Stimulated activated CD8-positive, alpha-beta memory T cell treated with anti-CD3 and anti-CD28 coated beads, Interleukin-12 subunit alpha, Interleukin-12 subunit beta, amount 100 ng/mL, for 4 hours (primary cell): ENCODE measurements at regions not wholly inside any gene's neighbourhood (a gene's known extent, or its start where the extent isn't known, plus 50 kb on each side); places are given as distances from the start of the nearest gene placed in this dataset.
"Not testable (repeated sequence)": the region's sequence is repeated elsewhere in the genome, so short reads cannot be mapped to it uniquely, and the experiment has no call there.

Experiments
- DNase-seq: peaks from one replicate; pipeline ENCODE4 v3.0.0-alpha.2; 2020; ENCODE audit warnings: low read depth

DNA sequence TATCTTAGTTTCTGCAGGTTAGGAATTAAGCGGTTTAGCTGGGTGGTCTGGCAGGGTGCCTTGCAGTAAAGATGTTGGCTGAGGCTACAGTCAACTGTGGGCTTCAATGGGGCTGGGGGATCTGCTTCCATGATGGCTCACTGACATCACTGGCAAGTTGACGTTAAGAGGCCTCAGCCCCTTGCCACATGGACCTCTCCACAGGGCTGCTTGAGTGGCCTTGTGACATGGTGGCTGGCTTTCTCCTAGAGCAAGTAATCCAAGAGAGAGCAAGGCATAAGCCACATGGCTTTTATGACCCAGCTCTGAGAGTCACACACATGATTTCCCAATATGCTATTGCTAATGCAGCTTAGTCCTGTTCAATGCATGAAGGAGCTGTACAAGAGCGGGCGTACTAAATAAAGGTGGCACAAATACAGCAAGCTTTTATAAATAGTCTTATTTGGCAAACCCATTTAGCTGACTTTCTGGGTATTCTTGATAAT lies 109.1 kb downstream of the SEPTIN7 start:
- no peak for DNase-seq

DNA sequence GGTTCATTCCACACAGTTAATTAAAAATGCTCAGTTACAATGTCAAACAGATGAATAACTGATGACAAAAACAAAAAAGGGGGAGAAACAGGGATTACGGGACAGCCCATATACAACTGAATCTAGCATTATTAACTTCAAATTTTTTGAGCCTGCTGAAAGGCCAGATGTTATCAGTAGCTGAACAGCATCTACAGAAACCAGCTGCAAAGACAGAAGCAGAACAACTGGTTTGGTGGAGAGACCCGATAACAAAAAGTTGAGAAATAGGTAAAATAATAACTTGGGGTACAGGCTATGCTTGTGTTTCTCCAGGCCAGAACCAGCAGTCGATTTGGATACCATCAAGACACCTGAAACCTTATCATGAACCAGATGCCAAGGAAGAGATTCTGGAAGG lies 109.8 kb downstream of the SEPTIN7 start:
- DNase-seq = not testable (repeated sequence)

DNA sequence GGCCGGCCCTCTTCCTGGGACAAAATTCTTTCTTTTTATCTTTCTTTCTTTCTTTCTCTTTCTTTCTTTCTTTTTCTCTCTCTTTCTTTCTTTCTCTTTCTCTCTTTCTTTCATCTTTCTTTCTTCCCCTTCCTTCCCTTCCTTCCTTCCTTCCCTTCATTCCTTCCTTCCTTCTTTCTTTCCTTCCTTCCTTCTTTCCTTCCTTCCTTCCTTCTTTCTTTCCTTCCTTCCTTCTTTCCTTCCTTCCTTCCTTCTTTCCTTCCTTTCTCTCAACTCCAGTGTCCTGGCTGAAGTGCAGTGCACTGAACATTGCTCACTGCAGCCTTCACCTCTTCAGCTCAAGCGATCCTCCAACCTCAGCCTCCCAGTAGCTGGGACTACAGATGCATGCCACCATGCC lies 112.5 kb downstream of the SEPTIN7 start:
- DNase-seq = not testable (repeated sequence)

DNA sequence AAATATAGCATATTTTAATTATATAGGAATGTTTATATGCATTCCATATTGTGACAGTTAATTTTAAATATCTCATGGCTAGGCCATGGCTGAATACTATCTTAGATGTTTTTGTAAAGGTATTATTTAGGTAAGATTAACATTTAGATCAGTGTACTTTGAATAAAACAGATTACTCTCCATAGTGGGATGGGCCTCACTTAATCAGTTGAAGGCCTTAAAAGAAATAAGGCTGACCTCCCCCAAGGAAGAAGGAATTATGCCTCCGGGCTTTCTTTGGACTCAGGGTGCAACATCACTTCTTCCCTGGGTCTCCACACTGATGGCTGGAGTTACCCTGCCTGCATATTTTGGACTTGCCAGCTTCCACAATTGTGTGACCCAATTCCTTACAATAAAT lies 113.4 kb downstream of the SEPTIN7 start:
- not testable (repeated sequence) for DNase-seq

DNA sequence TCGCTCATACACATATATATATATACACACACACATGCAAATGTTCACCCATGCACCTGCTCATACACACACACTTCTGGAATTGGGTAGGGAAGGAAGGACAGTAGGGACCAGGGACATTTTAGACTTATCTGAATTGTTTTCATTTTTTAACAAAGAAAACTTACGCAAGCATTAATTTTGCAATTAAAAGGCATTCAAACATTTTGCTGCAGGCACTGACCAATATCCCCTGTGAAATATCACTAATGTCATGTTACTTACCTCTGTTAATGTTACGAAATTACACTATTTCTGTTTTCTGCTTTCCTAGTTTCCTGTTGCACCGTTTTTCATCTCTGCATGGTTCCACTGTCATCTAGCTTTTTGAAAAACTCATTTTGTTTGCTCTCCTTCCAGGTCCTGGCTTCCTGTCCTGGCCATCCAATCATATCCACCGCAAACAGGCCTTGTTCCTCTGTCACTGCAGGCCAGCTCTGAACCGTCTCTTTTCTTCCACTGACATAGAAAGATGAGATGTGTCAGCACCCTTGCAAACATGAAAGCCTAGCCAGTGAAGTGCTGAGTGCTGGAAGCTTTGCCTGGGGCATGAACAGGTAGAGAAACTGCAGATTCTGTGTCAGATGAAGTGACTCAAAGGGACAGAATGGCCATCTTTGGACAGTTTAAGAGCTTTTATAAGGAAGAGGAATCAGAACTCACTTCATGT lies 114.5 kb downstream of the SEPTIN7 start:
- not testable (repeated sequence) for DNase-seq

DNA sequence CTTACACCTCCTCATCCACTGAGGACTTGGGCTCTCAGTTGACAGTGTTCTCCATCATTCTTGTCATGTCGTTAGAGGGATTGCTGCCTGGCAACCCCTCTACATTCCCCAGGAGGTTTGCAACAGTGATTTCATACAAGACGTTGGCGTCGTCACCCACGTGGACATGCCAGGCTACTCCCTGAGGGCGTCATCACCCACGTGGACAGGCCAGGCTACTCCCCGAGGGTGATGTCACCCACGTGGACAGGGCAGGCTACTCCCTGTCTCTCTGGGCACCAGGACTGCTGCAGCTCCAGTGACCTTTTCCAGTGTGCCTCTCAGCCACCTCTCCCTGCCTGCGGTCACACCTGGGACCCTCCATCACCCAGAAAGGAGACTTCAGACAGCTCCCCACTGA lies 117.4 kb downstream of the SEPTIN7 start:
- DNase-seq = not testable (repeated sequence)

DNA sequence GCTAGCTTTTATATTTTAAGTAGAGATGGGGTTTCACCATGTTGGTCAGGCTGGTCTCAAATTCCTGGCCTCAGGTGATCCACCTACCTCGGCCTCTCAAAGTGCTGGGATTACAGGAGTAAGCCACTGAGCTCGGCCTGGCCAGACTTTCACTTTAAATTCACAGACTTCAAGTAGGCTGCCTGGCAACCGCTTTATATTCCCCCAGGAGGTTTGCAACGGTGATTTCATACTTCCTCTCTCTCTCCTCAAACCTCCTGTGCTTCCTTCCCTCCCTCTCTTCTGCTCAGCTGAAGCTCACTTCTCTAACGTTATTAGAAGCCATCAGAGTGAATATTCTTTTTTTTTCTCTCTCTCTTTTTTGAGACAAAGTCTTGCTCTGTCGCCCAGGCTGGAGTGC lies 118.8 kb downstream of the SEPTIN7 start:
- DNase-seq = not testable (repeated sequence)

DNA sequence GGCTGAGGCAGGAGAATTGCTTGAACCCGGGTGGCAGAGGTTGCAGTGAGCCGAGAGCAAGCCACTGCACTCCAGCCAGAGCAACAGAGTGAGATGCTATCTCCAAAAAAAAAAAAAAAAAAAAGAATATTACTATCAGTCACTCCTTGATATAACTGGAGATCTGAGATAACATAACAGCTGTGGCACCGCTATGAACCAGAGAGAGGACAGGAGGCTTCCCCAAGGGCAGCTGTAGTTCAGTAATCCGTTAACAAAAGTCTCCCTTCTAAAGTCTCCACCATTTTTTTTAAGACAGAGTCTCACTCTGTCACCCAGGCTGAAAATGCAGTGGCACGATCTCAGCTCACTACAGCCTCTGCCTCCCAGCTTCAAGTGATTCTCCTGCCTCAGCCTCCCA lies 120.5 kb downstream of the SEPTIN7 start:
- not testable (repeated sequence) for DNase-seq

DNA sequence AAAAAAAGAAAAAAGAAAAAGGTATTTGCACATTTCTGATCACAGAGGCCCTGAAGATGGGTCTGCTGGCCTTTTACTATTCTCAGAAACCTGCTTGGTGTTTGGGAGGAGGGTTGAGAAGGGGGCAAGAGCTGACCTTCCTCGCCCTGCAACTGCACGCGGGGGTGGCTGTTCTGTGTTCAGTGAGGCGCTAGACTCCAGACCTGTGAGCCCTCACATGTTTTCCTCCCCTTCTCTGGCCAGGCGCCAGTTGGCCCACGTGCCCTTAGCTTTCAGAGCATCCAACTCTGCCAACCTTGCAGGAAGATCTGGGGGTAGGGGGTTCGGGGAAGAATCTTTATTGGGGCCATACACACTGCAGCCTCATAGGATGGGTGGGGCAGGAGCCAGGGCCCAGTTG lies 123.8 kb downstream of the SEPTIN7 start:
- DNase-seq = not testable (repeated sequence)

DNA sequence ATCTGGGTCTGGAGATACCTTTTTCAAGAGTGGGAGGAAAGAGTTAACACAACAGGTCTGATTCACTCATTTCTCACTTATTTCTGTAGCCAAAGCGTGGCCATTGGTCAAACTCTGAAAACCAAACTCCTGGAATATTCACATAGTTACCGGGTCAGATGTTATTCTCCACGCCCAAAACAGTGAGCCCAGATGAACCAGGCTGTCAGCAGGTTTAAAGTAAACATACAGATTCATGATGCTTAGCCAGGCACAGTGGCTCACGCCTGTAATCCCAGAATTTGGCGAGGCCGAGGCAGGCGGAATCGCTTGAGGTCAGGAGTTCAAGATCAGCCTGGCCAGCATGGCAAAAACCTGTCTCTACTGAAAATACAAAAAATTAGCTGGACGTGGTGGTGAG lies 126.1 kb downstream of the SEPTIN7 start:
- not testable (repeated sequence) for DNase-seq

DNA sequence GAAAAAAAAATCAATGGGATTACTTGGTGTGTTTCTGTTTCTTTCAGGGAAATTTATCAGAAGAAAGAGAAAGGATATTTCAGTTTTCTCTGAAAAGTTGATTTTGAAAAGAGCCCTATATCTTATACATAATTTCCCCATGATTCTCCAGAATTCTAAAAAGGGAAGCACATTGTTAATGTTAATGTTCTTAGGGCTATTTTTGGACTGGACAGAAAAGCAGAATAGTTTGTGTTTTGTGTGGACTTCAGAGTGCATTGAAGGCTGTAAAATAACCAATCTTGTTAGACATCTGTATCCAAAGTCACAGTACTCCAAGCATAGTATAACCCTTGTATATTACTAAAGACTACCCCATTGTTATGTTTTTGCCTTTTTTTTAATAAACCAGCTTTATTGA lies 130.3 kb downstream of the SEPTIN7 start:
- not testable (repeated sequence) for DNase-seq

DNA sequence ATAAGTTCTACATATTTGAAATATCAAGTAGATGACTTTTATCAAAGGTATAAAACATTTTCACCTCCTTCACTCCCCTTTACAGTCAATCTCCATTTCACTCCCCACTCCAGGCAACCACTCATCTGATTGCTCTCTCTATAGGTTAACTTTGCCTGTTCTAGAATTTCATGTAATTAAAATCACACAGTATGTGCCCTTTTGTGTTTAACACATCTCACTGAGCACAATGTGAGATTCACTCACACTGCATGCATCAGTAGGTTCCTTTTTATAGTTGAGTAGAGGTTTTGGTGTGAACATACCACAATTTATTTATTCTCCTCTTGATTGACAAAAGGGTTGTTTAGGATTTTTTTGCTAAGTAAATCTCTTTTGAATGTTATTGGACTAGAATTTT lies 130.7 kb downstream of the SEPTIN7 start:
- not testable (repeated sequence) for DNase-seq

DNA sequence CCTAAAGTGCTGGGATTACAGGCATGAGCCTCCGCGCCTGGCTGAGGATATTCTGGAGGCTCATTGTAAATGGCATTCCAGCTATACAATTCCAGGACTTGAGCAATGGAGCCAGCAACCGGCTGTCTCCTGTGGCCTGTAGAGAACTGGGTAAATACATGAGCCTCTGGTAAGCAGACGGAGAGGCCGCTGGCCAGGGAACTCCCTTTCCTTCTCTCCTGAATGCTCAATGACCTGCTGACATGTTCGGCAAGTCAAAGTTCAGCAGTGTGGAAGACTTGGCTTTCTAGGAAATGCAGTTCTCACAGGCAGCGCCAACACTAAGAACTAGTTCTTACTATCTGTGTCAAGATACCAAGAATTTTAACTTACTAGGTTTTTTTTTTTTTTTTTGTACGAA lies 139.8 kb downstream of the SEPTIN7 start:
- DNase-seq = not testable (repeated sequence)

DNA sequence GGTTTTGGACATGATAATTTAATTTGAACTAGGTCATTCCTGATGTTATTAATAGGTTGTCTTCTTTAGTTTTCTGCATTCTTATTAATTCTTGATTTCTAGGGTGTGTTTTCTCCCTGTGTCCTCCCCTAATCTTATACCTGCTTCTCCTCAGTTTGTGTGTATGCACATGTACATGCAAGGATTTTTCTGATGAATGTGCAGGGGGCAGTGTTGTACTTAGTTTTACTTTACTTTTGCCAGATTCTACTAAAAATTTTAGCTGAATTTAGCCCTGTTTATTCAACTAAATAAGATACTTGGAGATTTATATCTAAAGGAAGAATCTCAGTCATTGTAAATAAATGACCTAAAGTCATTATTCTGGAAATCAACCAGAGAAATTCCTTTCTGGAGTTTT lies 144.8 kb downstream of the SEPTIN7 start:
- not testable (repeated sequence) for DNase-seq

DNA sequence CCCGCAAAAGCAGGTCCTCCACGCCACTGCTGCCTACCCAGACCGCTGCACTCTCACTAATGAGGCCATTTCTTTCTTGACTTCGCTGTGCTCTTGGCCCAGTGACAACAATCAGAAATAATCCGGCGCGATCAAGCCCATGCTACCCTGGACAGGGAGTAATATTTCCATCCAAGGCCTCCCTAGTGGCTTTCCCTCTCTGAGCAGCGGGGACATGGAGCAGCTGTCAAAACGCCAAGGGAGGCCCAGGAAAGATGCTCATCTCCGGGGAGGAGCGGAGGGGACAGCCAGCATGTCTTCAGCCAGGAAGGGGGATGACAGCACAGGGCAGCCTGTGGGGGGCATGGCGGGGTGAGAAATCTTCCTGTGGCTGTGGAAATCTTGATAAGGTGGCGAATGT lies 154.9 kb downstream of the SEPTIN7 start:
- not testable (repeated sequence) for DNase-seq

DNA sequence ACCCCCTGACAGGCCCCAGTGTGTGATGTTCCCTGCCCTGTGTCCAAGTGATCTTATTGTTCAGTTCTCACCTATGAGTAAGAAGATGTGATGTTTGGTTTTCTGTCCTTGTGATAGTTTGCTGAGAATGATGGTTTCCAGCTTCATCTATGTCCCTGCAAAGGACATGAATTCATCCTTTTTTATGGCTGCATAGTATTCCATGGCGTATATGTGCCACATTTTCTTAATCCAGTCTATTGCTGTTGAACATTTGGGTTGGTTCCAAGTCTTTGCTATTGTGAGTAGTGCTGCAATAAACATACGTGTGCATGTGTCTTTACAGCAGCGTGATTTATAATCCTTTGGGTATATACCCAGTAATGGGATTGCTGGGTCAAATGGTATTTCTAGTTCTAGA lies 156.1 kb downstream of the SEPTIN7 start:
- DNase-seq = not testable (repeated sequence)

DNA sequence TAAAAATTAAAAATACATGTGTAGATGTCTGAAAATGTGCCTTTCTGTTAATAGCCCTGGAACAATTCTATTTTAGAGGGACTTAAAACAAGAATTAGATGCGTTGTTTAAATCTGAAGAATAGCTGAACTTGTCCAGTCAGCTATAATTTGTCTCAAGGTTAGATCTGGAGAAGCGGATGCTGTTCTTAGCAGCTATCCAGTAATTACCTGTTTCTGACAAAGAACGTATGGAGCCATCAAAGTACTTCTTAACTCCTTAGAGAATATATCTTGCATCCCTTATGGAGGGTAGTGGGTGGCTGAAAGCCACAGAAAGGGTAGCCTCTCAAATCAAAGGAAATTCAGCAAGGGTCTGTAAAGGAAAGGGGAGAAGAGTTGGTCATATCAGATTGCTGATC lies 160.4 kb downstream of the SEPTIN7 start:
- DNase-seq = not testable (repeated sequence)

DNA sequence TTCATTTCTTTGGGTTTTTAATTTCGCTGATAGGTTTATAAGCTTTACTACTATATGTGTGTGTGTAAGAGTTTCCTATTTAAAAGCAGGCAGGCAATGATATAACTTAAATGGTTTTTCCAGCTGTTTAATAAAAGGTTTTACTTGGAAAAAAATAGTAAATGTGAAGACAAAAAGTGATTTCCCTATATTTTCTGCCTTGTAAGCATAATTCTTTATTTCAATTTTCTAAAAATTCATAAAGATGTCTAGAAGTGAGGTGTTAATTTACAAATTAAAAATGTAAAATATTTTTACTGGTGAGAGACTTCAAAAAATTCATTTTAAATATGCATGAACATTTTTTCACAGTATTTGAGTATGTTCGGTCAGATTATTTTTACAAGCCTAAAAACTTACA lies 161.8 kb downstream of the SEPTIN7 start:
- not testable (repeated sequence) for DNase-seq

DNA sequence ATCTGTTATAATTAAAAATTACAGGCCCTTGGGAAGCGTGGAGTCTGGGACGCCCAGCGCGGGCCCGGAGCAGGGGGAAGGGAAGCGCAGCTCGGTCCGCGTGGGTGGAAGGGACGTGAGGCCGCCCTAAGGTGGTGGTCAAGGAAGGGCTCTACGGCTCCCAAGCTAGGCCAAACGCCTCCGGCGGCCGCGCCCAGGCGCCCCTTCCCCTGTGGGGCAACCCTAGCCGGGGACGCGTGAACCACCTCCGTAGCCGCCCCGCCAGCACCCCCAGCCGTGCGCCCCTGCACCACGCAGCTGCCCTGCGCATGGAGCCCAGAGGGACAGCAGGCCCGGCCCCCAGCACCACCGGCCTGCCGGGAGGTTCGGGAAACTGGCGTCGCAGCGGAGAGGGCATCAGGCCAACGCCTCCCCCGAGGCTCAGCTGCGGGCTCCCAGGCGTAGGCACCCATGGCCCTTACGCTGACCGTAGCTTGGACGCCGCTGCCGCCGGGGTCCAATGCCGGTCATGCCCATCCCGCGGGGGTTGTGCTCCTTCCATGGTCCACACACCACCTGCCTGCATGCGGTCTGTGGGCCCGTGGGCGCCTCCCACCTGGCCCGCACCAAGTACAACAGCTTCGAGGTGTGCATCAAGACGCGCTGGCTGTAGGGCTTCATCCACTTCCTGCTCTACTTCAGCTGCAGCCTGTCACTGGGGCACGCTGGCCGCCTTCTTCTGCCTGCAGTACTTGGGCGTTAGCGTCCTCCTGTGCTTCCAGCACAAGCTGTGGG lies 166.7 kb downstream of the SEPTIN7 start:
- DNase-seq = no peak

DNA sequence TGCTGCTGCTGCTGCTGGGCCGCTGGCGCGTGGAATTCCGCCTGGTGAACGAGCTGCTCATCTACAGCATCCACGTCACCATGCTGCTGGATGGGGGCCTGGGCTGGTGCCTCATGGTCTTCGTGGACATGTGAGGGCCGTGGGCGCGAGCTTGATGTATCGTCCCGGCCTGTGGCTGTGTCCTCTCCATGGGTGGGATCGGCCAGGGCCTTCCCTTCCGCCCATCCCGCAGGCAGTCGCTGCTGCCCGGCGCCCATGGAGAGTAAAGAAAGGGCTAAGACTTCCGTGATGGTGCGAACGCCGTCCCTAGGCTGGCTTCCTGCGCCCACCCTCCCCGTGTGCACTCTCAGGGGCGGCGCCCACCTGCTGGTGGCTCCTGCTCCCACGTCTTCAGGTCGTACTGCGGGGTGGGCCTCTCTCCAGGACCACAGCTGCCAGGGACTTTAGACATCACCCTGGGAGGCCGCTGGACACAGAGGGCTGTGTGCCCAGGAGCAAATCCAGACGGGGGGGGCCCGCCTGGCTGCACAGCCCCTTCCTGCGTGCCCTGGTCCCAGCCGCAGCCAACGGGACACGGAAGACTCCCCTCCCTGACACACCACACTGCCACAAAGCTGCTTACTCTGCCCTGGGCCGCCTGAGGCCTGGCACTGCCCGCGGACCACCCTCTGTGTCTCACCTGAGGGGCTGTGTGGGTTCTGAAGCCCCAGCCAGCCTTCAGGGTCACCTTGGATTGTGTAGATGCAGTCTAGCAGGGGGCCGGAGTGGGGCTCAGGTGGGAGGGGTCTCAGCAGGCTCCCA lies 167.5 kb downstream of the SEPTIN7 start:
- DNase-seq = no peak

DNA sequence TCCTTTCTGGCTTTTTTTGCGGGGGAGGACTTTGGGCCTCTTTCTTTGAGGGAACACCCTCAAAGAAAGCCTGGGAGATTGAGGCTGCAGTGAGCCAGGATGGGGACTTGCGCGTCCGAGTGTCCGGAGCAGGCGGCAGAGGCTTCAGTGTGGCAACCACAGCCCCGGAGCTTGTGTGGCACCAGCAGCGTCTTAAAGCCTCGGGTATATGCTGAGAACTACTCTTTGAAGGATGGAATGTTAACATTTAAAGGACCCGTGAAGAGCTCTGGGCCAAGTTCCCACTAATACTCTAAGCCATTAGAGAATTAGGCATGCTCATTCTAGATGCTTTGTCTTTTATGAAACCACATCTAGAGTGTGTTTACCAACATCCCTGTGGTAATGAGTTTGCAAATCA lies 168.2 kb downstream of the SEPTIN7 start:
- no peak for DNase-seq

DNA sequence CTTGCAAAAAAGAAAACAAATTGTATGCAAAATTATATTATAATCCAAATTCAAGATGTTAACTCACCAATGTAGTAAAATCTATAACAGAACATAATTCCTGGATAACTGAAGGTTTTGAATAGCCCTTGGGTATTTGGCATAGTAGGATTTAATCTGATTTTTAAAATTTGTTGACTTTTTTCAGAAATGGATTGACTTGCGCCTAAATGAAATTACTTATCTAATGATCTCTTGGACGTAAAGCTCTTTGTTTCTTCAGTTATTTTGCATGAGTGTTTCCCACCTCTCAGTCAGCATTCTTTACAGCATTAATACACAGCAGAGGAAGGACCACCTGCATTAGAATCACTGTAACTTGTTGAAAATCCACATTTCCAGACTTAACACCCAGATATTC lies 169.6 kb downstream of the SEPTIN7 start:
- no peak for DNase-seq
